ENCODE measurements at regions not wholly inside any gene's neighbourhood (a gene's known extent, or its start where the extent isn't known, plus 50 kb on each side); places are given as distances from the start of the nearest gene placed in this dataset.

- ChIA-PET CTCF (no interaction called here), POLR2A (ENCODE audit: low non-redundant PET) (no interaction called here)
- no peaks in the 10 kb centered on the region for H3K4me1 ChIP-seq (ENCODE audit: insufficient read depth, low read length, poor library complexity, severe bottlenecking)
- DNase-seq (ENCODE audit: low spot score): no peak
- H3K36me3 ChIP-seq (ENCODE audit: insufficient read depth, low read length, poor library complexity, severe bottlenecking): no peaks in the 10 kb centered on the region
- H3K27me3 ChIP-seq (replicated peaks; ENCODE audit: insufficient read depth, low read depth, low read length, poor library complexity): no peaks in the 10 kb centered on the region
- no peaks in the 10 kb centered on the region for H3K9me3 ChIP-seq (ENCODE audit: low read depth, low read length, poor library complexity, severe bottlenecking)
- H3K27ac ChIP-seq (ENCODE audit: low read depth, low read length, poor library complexity, severe bottlenecking): no peak overlapping the region
- no peak overlapping the region for H3K4me3 ChIP-seq (ENCODE audit: low read depth, low read length, poor library complexity, severe bottlenecking)
- intact Hi-C loops (cut with micrococcal nuclease; ENCODE audit: unreplicated experiment): no loop called here
- BruUV-seq (replicated peaks): no TSS peak
- no peak for TF ChIP-seq CTCF (conservative IDR thresholded peaks at IDR 0.05; ENCODE audit: low read depth, low read length)
- TF ChIP-seq EZH2 (IDR thresholded peaks at IDR 0.05; ENCODE audit: borderline replicate concordance, low read depth, low read length, poor library complexity, severe bottlenecking): no peak
Observed at GRCh38 chr17:15886221-15886620, 58.7 kb upstream of the ADORA2B start.

GRCh38 chr17:15886804-15887203 is 58.1 kb upstream of the ADORA2B start:
- intact Hi-C loops (cut with micrococcal nuclease; ENCODE audit: unreplicated experiment): no loop called here
- H3K27me3 ChIP-seq (replicated peaks; ENCODE audit: insufficient read depth, low read depth, low read length, poor library complexity): no peaks in the 10 kb centered on the region
- BruUV-seq (replicated peaks): no TSS peak
- no peak for DNase-seq (ENCODE audit: low spot score)
- ChIA-PET POLR2A (ENCODE audit: low non-redundant PET) (no interaction called here), CTCF (no interaction called here)
- H3K4me1 ChIP-seq (ENCODE audit: insufficient read depth, low read length, poor library complexity, severe bottlenecking): no peaks in the 10 kb centered on the region
- H3K27ac ChIP-seq (ENCODE audit: low read depth, low read length, poor library complexity, severe bottlenecking): no peak overlapping the region
- no peaks in the 10 kb centered on the region for H3K9me3 ChIP-seq (ENCODE audit: low read depth, low read length, poor library complexity, severe bottlenecking)
- TF ChIP-seq EZH2 (IDR thresholded peaks at IDR 0.05; ENCODE audit: borderline replicate concordance, low read depth, low read length, poor library complexity, severe bottlenecking) (no peak), CTCF (conservative IDR thresholded peaks at IDR 0.05; ENCODE audit: low read depth, low read length) (no peak)
- H3K4me3 ChIP-seq (ENCODE audit: low read depth, low read length, poor library complexity, severe bottlenecking): no peak overlapping the region
- H3K36me3 ChIP-seq (ENCODE audit: insufficient read depth, low read length, poor library complexity, severe bottlenecking): no peaks in the 10 kb centered on the region

GRCh38 chr17:15888436-15888835 is 56.5 kb upstream of the ADORA2B start:
- TF ChIP-seq CTCF (conservative IDR thresholded peaks at IDR 0.05; ENCODE audit: low read depth, low read length) (no peak), EZH2 (IDR thresholded peaks at IDR 0.05; ENCODE audit: borderline replicate concordance, low read depth, low read length, poor library complexity, severe bottlenecking) (no peak)
- H3K9me3 ChIP-seq (ENCODE audit: low read depth, low read length, poor library complexity, severe bottlenecking): no peaks in the 10 kb centered on the region
- H3K27me3 ChIP-seq (replicated peaks; ENCODE audit: insufficient read depth, low read depth, low read length, poor library complexity): no peaks in the 10 kb centered on the region
- H3K4me3 ChIP-seq (ENCODE audit: low read depth, low read length, poor library complexity, severe bottlenecking): no peak overlapping the region
- ChIA-PET CTCF (no interaction called here), POLR2A (ENCODE audit: low non-redundant PET) (no interaction called here)
- no peak for DNase-seq (ENCODE audit: low spot score)
- intact Hi-C loops (cut with micrococcal nuclease; ENCODE audit: unreplicated experiment): no loop called here
- BruUV-seq (replicated peaks): no TSS peak
- no peaks in the 10 kb centered on the region for H3K36me3 ChIP-seq (ENCODE audit: insufficient read depth, low read length, poor library complexity, severe bottlenecking)
- H3K4me1 ChIP-seq (ENCODE audit: insufficient read depth, low read length, poor library complexity, severe bottlenecking): peaks cover 7% of the 10 kb centered on the region
- H3K27ac ChIP-seq (ENCODE audit: low read depth, low read length, poor library complexity, severe bottlenecking): no peak overlapping the region
